KOPT-K1 (cell line): ENCODE measurements at regions not wholly inside any gene's neighbourhood (a gene's known extent, or its start where the extent isn't known, plus 50 kb on each side); places are given as distances from the start of the nearest gene placed in this dataset.

Experiments
- H3K27ac ChIP-seq: fragments of 200-600 bp; sonication (generic); 2 replicates; pipeline ENCODE4 v1.5.1; 2016; ENCODE audit warnings: antibody characterized with exemption, mild to moderate bottlenecking, low read depth, low read length; ENCODE audit not compliant: poor library complexity, severe bottlenecking
- H3K36me3 ChIP-seq: fragments of 200-600 bp; sonication (generic); 2 replicates; pipeline ENCODE4 v1.5.1; 2017; ENCODE audit warnings: antibody characterized with exemption, mild to moderate bottlenecking, low read length, moderate library complexity; ENCODE audit not compliant: insufficient read depth
- H3K9me3 ChIP-seq: fragments of 200-600 bp; sonication (generic); 2 replicates; pipeline ENCODE4 v1.5.1; 2017; ENCODE audit warnings: antibody characterized with exemption, low read length, mild to moderate bottlenecking; ENCODE audit not compliant: insufficient read depth, poor library complexity, severe bottlenecking

DNA sequence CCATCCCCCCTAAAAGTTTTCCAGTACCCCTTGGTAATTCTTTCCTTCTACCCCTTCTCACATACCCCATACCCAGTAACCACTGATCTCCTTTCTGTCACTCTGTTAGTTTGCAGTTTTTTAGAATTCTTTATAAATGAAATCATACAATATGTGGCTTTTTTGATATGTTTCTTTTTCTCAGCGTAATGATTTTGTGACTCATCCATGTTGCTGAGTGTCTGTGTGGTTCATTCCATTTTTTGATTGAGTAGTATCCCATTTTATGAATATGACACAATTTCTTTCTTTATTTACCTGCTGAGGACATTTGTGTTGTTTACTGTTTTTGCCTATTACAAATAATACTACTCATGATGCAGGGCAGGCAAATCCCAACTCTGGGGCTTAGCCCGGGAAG is 1605.3 kb downstream of the BRINP3 start:
- H3K27ac ChIP-seq, result no peak overlapping the region
- H3K36me3 ChIP-seq, result no peaks in the 10 kb centered on the region
- no peaks in the 10 kb centered on the region for H3K9me3 ChIP-seq

DNA sequence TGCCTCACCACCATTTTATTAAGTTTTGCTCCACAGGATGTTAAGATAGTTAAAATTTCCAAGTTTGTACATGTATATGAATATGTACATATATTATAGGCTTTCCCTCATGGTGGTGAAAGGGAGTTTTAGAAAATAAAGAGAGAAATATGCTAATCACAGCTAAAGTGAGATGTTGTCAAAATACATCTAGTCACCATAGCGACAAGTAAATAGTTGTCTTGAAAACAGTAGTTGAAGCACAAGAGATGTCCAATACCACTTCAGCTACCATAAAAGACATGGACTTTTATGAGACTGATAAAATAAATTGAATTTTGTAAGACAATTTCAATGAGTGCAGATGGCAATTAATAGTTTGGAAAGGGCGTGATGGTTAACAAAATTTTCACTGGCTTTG is 1600.0 kb downstream of the BRINP3 start:
- Histone ChIP-seq H3K27ac (no peak overlapping the region), H3K9me3 (no peaks in the 10 kb centered on the region), H3K36me3 (no peaks in the 10 kb centered on the region)

DNA sequence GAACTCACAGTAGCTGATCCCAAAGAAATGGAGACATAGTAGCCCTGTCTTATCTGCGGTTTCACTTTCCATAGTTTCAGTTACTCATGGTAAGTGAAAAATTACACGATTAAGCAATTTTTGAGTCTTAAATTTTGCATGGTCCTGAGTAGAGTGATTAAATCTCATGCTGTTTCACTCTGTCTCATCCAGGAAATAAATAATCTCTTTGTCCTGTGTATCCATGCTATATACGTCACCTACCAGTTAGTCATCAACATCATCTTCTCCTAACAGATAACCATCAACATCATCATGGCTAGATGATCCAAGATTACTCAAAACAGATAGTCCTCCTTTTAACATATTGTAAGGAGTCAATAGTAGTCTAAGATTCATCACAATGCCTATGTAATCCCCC is 1589.3 kb downstream of the BRINP3 start:
- H3K27ac ChIP-seq, result no peak overlapping the region
- H3K36me3 ChIP-seq, result no peaks in the 10 kb centered on the region
- H3K9me3 ChIP-seq, result no peaks in the 10 kb centered on the region

DNA sequence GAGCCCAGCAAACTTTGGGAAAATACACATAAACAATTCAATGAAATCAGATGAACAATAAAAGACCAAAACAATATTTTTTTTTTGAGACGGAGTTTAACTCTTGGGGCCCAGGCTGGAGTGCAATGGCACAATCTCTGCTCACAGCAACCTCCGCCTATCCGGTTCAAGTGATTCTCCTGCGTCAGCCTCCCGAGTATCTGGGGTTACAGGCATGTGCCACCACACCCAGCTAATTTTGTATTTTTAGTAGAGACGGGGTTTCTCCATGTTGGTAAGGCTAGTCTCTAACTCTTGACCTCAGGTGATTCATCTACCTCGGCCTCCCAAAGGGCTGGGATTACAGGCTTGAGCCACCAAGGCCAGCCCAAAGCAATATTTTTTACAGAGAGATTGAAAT is 1588.5 kb downstream of the BRINP3 start:
- Histone ChIP-seq H3K9me3 (no peaks in the 10 kb centered on the region), H3K27ac (no peak overlapping the region), H3K36me3 (no peaks in the 10 kb centered on the region)

DNA sequence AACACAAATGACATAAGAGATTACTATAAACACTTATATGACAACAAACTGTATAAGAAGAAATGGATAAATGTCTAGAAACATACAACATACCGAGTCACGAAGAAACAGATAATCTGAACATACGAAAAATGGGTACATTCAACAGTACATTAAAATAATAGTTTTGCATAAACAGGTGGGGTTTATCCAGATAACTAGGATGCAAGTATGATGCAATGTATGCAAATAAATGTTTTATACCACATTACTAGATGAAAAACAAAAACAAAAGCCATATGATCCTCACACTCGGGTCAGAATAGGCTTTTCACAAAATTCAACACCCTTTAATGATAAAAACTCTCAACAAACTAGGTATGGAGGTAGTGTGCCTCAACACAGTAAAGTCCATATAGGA is 1585.7 kb downstream of the BRINP3 start:
- H3K36me3 ChIP-seq, result no peaks in the 10 kb centered on the region

DNA sequence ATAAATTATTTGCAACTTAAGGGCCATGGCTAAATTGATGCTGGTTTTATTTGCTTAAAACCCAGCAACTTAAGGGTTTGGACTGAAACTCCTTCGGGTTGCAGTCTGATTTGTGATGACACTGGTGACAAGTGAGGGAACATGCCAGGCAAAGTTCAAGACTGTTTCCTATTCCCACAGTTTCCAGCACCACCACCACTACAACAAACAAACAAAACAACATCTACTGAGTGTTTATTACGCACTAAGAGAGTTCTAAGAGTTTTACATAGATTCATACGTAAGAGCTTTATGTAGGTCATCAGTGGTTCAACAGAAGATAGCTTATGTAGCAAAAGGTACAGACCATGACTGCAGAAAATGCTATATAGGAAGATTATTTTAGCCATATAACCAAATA is 1582.1 kb downstream of the BRINP3 start:
- Histone ChIP-seq H3K36me3 (no peaks in the 10 kb centered on the region), H3K9me3 (no peaks in the 10 kb centered on the region), H3K27ac (no peak overlapping the region)

More for the DNA sequence above, 1585.7 kb downstream of the BRINP3 start:
- Histone ChIP-seq H3K27ac (no peak overlapping the region), H3K9me3 (no peaks in the 10 kb centered on the region)

GRCh38 chr1:188903241-188903640 is 1574.4 kb downstream of the BRINP3 start:
- Histone ChIP-seq H3K27ac (no peak overlapping the region), H3K9me3 (no peaks in the 10 kb centered on the region), H3K36me3 (no peaks in the 10 kb centered on the region)

DNA sequence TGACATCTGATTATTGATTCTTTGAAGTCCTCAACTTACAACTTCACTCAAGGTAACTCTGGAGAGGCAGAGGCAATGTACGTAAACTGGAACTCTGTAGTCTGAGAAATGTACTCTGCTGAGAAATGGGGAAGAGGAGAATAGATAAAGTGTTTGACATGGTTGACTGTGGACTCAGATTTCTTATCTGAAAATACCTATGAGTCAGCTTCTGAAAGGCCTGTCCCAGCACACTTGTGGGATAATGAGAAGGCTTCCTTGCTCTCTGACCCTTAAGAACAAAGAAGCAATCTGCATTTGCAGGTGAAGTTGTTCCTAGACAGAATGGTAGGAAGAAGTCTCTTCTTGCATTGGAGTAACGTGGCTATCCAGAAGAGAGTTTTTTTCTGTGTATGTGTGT is 1573.5 kb downstream of the BRINP3 start:
- no peak overlapping the region for H3K27ac ChIP-seq
- no peaks in the 10 kb centered on the region for H3K36me3 ChIP-seq
- H3K9me3 ChIP-seq, result no peaks in the 10 kb centered on the region

GRCh38 chr1:188906921-188907641 is 1570.6 kb downstream of the BRINP3 start:
- no peaks in the 10 kb centered on the region for H3K9me3 ChIP-seq
- no peak overlapping the region for H3K27ac ChIP-seq
- no peaks in the 10 kb centered on the region for H3K36me3 ChIP-seq

GRCh38 chr1:188930382-188930781 is 1547.3 kb downstream of the BRINP3 start:
- no peaks in the 10 kb centered on the region for H3K36me3 ChIP-seq
- H3K9me3 ChIP-seq, result no peaks in the 10 kb centered on the region
- no peak overlapping the region for H3K27ac ChIP-seq

DNA sequence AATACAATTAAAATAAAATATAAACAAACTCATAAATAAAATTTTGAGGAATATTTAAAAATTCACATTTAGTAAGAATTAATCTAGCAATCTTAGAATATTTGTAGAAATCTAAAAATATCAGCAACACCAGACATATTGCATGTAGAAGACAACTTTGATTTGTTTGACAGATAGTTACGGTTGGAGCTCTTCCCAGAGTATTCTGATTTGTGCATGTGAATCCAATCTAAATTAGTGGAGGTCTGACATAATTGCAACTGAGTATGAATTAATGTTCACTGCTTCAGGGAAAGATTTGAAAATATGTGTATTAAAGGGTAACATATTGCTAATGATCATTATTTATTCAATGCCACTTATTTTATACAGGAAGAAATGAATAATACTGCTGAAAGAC is 1546.2 kb downstream of the BRINP3 start:
- no peaks in the 10 kb centered on the region for H3K36me3 ChIP-seq
- no peaks in the 10 kb centered on the region for H3K9me3 ChIP-seq
- H3K27ac ChIP-seq, result no peak overlapping the region

- Histone ChIP-seq H3K36me3 (no peaks in the 10 kb centered on the region), H3K27ac (no peak overlapping the region)
These were observed 1539.6 kb downstream of the BRINP3 start for GRCh38 chr1:188937965-188938551.

DNA sequence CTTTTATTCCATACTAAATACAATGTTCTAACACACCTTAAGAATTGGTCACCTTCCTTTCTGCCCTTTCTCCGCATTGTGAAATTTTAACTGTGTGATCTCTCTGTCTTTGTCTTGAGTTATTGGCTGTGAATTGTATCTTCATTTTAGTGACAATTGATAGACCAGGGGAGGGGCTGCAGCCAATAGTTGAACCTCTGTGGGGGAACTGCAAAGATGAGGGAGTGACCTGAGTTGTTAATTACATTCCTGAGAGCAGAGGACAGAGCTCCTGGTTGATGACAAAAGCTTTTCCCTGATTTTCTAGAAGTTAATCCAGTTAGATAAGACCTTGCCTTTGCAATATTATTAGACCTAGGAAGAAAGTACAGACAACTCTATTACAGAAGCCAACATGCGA is 1535.7 kb downstream of the BRINP3 start:
- Histone ChIP-seq H3K27ac (no peak overlapping the region), H3K9me3 (no peaks in the 10 kb centered on the region), H3K36me3 (no peaks in the 10 kb centered on the region)

More at GRCh38 chr1:188937965-188938551, 1539.6 kb downstream of the BRINP3 start:
- H3K9me3 ChIP-seq, result no peaks in the 10 kb centered on the region

DNA sequence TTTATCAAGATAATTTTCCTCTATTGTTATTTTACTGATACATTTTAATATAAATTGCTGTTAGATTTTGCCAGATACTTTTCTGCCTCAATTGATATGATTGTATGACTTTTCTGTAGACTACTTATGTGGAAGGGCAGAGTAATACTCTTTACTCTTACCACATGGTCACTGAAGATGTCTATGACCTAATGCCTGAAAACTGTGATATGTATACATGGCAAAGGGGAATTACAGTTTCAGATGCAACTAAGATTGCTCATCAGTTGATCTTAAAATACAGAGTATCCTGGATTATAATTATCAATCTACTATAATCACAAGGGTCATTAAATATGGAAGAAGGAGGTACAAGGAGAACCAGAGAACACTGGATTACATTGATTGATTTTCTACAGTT is 1528.0 kb downstream of the BRINP3 start:
- H3K27ac ChIP-seq, result no peak overlapping the region
- H3K9me3 ChIP-seq, result no peaks in the 10 kb centered on the region
- H3K36me3 ChIP-seq, result no peaks in the 10 kb centered on the region

- Histone ChIP-seq H3K36me3 (no peaks in the 10 kb centered on the region), H3K27ac (no peak overlapping the region)
These were observed 1519.1 kb downstream of the BRINP3 start for GRCh38 chr1:188958461-188959115.

More at GRCh38 chr1:188958461-188959115, 1519.1 kb downstream of the BRINP3 start:
- no peaks in the 10 kb centered on the region for H3K9me3 ChIP-seq
